Left ventricle myocardium inferior (tissue), 1 donor: ENCODE measurements at regions not wholly inside any gene's neighbourhood (a gene's known extent, or its start where the extent isn't known, plus 50 kb on each side); places are given as distances from the start of the nearest gene placed in this dataset.
A peak's percentile ranks its signal among the peaks of the same experiment; 100 is the strongest.

Source experiments
- DNase-seq: peaks from one replicate; pipeline ENCODE4 v3.0.0-alpha.2; 2020
- H3K27ac ChIP-seq: fragments of 200-600 bp; replicated peaks from 2 replicates; pipeline ENCODE4 v1.8.0; 2021
- H3K27me3 ChIP-seq: fragments of 200-600 bp; 2 replicates; pipeline ENCODE4 v1.8.0; 2021; ENCODE audit warnings: low read depth
- H3K36me3 ChIP-seq: fragments of 200-600 bp; 2 replicates; pipeline ENCODE4 v1.8.0; 2021
- H3K4me1 ChIP-seq: fragments of 200-600 bp; 2 replicates; pipeline ENCODE4 v1.8.0; 2021
- H3K4me3 ChIP-seq: fragments of 200-600 bp; 2 replicates; pipeline ENCODE4 v1.8.0; 2021; ENCODE audit warnings: mild to moderate bottlenecking, moderate library complexity
- H3K9me3 ChIP-seq: fragments of 200-600 bp; replicated peaks from 2 replicates; pipeline ENCODE4 v1.8.0; 2021
- CTCF ChIP-seq: fragments of 200-600 bp; IDR thresholded peaks from 2 replicates; pipeline ENCODE4 v1.8.0; 2021; ENCODE audit warnings: antibody characterized with exemption, mild to moderate bottlenecking, borderline replicate concordance
- intact Hi-C: fragments of 100-400 bp; cut with micrococcal nuclease; formaldehyde crosslinking; loops from one replicate; pipeline ENCODE4 v1.11.0; 2022
- donor health status: DM: no; HTN: yes; CAD: no; lungs with severe emphysema.

GRCh38 chr5:91474201-91474600, 91.1 kb upstream of the ARRDC3 start:
- no peak overlapping the region for H3K4me3 ChIP-seq
- no peak for TF ChIP-seq CTCF
- no peak overlapping the region for H3K27ac ChIP-seq
- intact Hi-C loops: no loop called here
- no peaks in the 10 kb centered on the region for H3K27me3 ChIP-seq
- DNase-seq: no peak
- no peaks in the 10 kb centered on the region for H3K4me1 ChIP-seq
- H3K9me3 ChIP-seq: no peaks in the 10 kb centered on the region
- H3K36me3 ChIP-seq: no peaks in the 10 kb centered on the region

GRCh38 chr5:91472631-91473030, 89.5 kb upstream of the ARRDC3 start:
- Histone ChIP-seq H3K9me3 (no peaks in the 10 kb centered on the region), H3K27ac (no peak overlapping the region), H3K36me3 (no peaks in the 10 kb centered on the region), H3K27me3 (no peaks in the 10 kb centered on the region), H3K4me3 (no peak overlapping the region), H3K4me1 (no peaks in the 10 kb centered on the region)
- no peak for TF ChIP-seq CTCF
- intact Hi-C loops: no loop called here
- DNase-seq: no peak

GRCh38 chr5:91469517-91470165, 86.5 kb upstream of the ARRDC3 start:
- H3K9me3 ChIP-seq: peaks cover 13% of the 10 kb centered on the region
- H3K27ac ChIP-seq: peak overlapping the region; percentile 40
- TF ChIP-seq CTCF: no peak
- H3K27me3 ChIP-seq: no peaks in the 10 kb centered on the region
- H3K4me1 ChIP-seq: no peaks in the 10 kb centered on the region
- intact Hi-C loops: no loop called here
- H3K4me3 ChIP-seq: no peak overlapping the region
- DNase-seq: no peak
- no peaks in the 10 kb centered on the region for H3K36me3 ChIP-seq

- Histone ChIP-seq H3K4me1 (no peaks in the 10 kb centered on the region), H3K27me3 (no peaks in the 10 kb centered on the region), H3K27ac (peak overlapping the region; percentile 40), H3K36me3 (no peaks in the 10 kb centered on the region), H3K9me3 (peaks cover 13% of the 10 kb centered on the region), H3K4me3 (no peak overlapping the region)
- DNase-seq: no peak
- no peak for TF ChIP-seq CTCF
- intact Hi-C loops: no loop called here
Measured at GRCh38 chr5:91468651-91469422, 85.7 kb upstream of the ARRDC3 start.

GRCh38 chr5:91464886-91465646, 81.9 kb upstream of the ARRDC3 start:
- intact Hi-C loops: no loop called here
- H3K36me3 ChIP-seq: no peaks in the 10 kb centered on the region

More at GRCh38 chr5:91464886-91465646, 81.9 kb upstream of the ARRDC3 start:
- no peak for TF ChIP-seq CTCF
- H3K27ac ChIP-seq: no peak overlapping the region
- no peak for DNase-seq
- H3K9me3 ChIP-seq: peaks cover 13% of the 10 kb centered on the region
- H3K4me3 ChIP-seq: no peak overlapping the region
- H3K27me3 ChIP-seq: no peaks in the 10 kb centered on the region
- no peaks in the 10 kb centered on the region for H3K4me1 ChIP-seq
